ENCODE measurements at regions not wholly inside any gene's neighbourhood (a gene's known extent, or its start where the extent isn't known, plus 50 kb on each side); places are given as distances from the start of the nearest gene placed in this dataset.

GRCh38 chrX:13903405-13903804 lies 86.5 kb upstream of the GPM6B start:
- DNase-seq (ENCODE audit: low spot score): no peak

- DNase-seq (ENCODE audit: low spot score): no peak
These were observed 85.5 kb upstream of the GPM6B start for GRCh38 chrX:13902406-13902805.

- no peak for DNase-seq (ENCODE audit: low spot score)
These were observed 84.5 kb upstream of the GPM6B start for GRCh38 chrX:13901354-13901753.

- DNase-seq (ENCODE audit: low spot score): no peak
These were observed 83.5 kb upstream of the GPM6B start for GRCh38 chrX:13900351-13900750.

- peak; percentile 8 for DNase-seq (ENCODE audit: low spot score)
These were observed 82.7 kb upstream of the GPM6B start for GRCh38 chrX:13899607-13900006.

- no peak for DNase-seq (ENCODE audit: low spot score)
These were observed 81.7 kb upstream of the GPM6B start for GRCh38 chrX:13898603-13899002.

GRCh38 chrX:13898083-13898482 lies 81.2 kb upstream of the GPM6B start:
- no peak for DNase-seq (ENCODE audit: low spot score)

- no peak for DNase-seq (ENCODE audit: low spot score)
These were observed 80.7 kb upstream of the GPM6B start for GRCh38 chrX:13897566-13897965.

GRCh38 chrX:13894888-13895565 lies 78.1 kb upstream of the GPM6B start:
- DNase-seq (ENCODE audit: low spot score): no peak

GRCh38 chrX:13893826-13894225 lies 76.9 kb upstream of the GPM6B start:
- no peak for DNase-seq (ENCODE audit: low spot score)

- no peak for DNase-seq (ENCODE audit: low spot score)
These were observed 76.0 kb upstream of the GPM6B start for GRCh38 chrX:13892856-13893255.

GRCh38 chrX:13891377-13892140 lies 74.7 kb upstream of the GPM6B start:
- no peak for DNase-seq (ENCODE audit: low spot score)

- DNase-seq (ENCODE audit: low spot score): no peak
These were observed 73.9 kb upstream of the GPM6B start for GRCh38 chrX:13890806-13891205.

GRCh38 chrX:13888284-13888683 lies 71.4 kb upstream of the GPM6B start:
- DNase-seq (ENCODE audit: low spot score): no peak

- DNase-seq (ENCODE audit: low spot score): no peak
These were observed 68.7 kb upstream of the GPM6B start for GRCh38 chrX:13885591-13885990.

- no peak for DNase-seq (ENCODE audit: low spot score)
These were observed 59.8 kb upstream of the GPM6B start for GRCh38 chrX:13876652-13877051.

- DNase-seq (ENCODE audit: low spot score): no peak
These were observed 58.7 kb upstream of the GPM6B start for GRCh38 chrX:13875572-13875971.

- no peak for DNase-seq (ENCODE audit: low spot score)
These were observed 51.7 kb upstream of the GPM6B start for GRCh38 chrX:13868591-13868990.

Data from kidney capillary endothelial cell (primary cell).